ENCODE measurements at regions not wholly inside any gene's neighbourhood (a gene's known extent, or its start where the extent isn't known, plus 50 kb on each side); places are given as distances from the start of the nearest gene placed in this dataset.
"Not testable (repeated sequence)": the region's sequence is repeated elsewhere in the genome, so short reads cannot be mapped to it uniquely, and the experiment has no call there.

GRCh38 chr15:83335542-83335941, 51.1 kb upstream of the BNC1 start:
- H3K4me3 Mint-ChIP-seq, H3K4me1 Mint-ChIP-seq, H3K27ac Mint-ChIP-seq, H3K27me3 Mint-ChIP-seq, H3K9me3 Mint-ChIP-seq, H3K36me3 Mint-ChIP-seq: not testable (repeated sequence)

- Mint-ChIP-seq H3K27me3 (peaks cover 6% of the 10 kb centered on the region), H3K4me3 (no peak overlapping the region), H3K27ac (no peak overlapping the region), H3K9me3 (peaks cover 4% of the 10 kb centered on the region), H3K36me3 (no peaks in the 10 kb centered on the region), H3K4me1 (no peaks in the 10 kb centered on the region)
Observed at GRCh38 chr15:83339396-83339795, 54.9 kb upstream of the BNC1 start.

- Mint-ChIP-seq H3K27me3 (peaks cover 6% of the 10 kb centered on the region), H3K36me3 (no peaks in the 10 kb centered on the region), H3K9me3 (peaks cover 4% of the 10 kb centered on the region), H3K27ac (no peak overlapping the region), H3K4me3 (no peak overlapping the region), H3K4me1 (no peaks in the 10 kb centered on the region)
Observed at GRCh38 chr15:83340087-83340486, 55.6 kb upstream of the BNC1 start.

GRCh38 chr15:83346342-83346741, 61.9 kb upstream of the BNC1 start:
- Mint-ChIP-seq H3K4me1 (no peaks in the 10 kb centered on the region), H3K27me3 (peaks cover 14% of the 10 kb centered on the region), H3K4me3 (no peak overlapping the region)

GRCh38 chr15:83352119-83352518, 67.7 kb upstream of the BNC1 start:
- H3K4me1 Mint-ChIP-seq: no peaks in the 10 kb centered on the region
- H3K27me3 Mint-ChIP-seq: peaks cover 10% of the 10 kb centered on the region
- no peak overlapping the region for H3K4me3 Mint-ChIP-seq
- no peaks in the 10 kb centered on the region for H3K36me3 Mint-ChIP-seq
- H3K27ac Mint-ChIP-seq: no peak overlapping the region
- H3K9me3 Mint-ChIP-seq: no peaks in the 10 kb centered on the region

More at GRCh38 chr15:83346342-83346741, 61.9 kb upstream of the BNC1 start:
- no peak overlapping the region for H3K27ac Mint-ChIP-seq
- no peaks in the 10 kb centered on the region for H3K9me3 Mint-ChIP-seq
- H3K36me3 Mint-ChIP-seq: no peaks in the 10 kb centered on the region

- Mint-ChIP-seq H3K36me3 (no peaks in the 10 kb centered on the region), H3K27me3 (peaks cover 8% of the 10 kb centered on the region), H3K4me1 (no peaks in the 10 kb centered on the region), H3K27ac (no peak overlapping the region), H3K4me3 (no peak overlapping the region), H3K9me3 (no peaks in the 10 kb centered on the region)
Observed at GRCh38 chr15:83356501-83357399, 72.3 kb upstream of the BNC1 start.

GRCh38 chr15:83358972-83359564, 74.6 kb upstream of the BNC1 start:
- Mint-ChIP-seq H3K36me3 (no peaks in the 10 kb centered on the region), H3K4me1 (no peaks in the 10 kb centered on the region), H3K27ac (no peak overlapping the region)

GRCh38 chr15:83362706-83363105, 78.2 kb upstream of the BNC1 start:
- H3K4me1 Mint-ChIP-seq: peaks cover 14% of the 10 kb centered on the region
- H3K9me3 Mint-ChIP-seq: no peaks in the 10 kb centered on the region
- no peak overlapping the region for H3K4me3 Mint-ChIP-seq
- no peak overlapping the region for H3K27ac Mint-ChIP-seq
- peaks cover 41% of the 10 kb centered on the region for H3K27me3 Mint-ChIP-seq
- no peaks in the 10 kb centered on the region for H3K36me3 Mint-ChIP-seq

More at GRCh38 chr15:83358972-83359564, 74.6 kb upstream of the BNC1 start:
- Mint-ChIP-seq H3K27me3 (peaks cover 21% of the 10 kb centered on the region), H3K9me3 (no peaks in the 10 kb centered on the region), H3K4me3 (no peak overlapping the region)

GRCh38 chr15:83364501-83364900, 80.0 kb upstream of the BNC1 start:
- Mint-ChIP-seq H3K4me3 (no peak overlapping the region), H3K9me3 (no peaks in the 10 kb centered on the region), H3K27me3 (peaks cover 44% of the 10 kb centered on the region), H3K4me1 (peaks cover 14% of the 10 kb centered on the region), H3K36me3 (no peaks in the 10 kb centered on the region), H3K27ac (no peak overlapping the region)

- Mint-ChIP-seq H3K9me3 (no peaks in the 10 kb centered on the region), H3K4me1 (peaks cover 14% of the 10 kb centered on the region), H3K27ac (no peak overlapping the region), H3K4me3 (peak overlapping the region; percentile 74), H3K36me3 (no peaks in the 10 kb centered on the region), H3K27me3 (peaks cover 43% of the 10 kb centered on the region)
Observed at GRCh38 chr15:83365370-83365938, 81.0 kb upstream of the BNC1 start.

- no peaks in the 10 kb centered on the region for H3K9me3 Mint-ChIP-seq
- no peak overlapping the region for H3K4me3 Mint-ChIP-seq
- H3K27me3 Mint-ChIP-seq: peaks cover 44% of the 10 kb centered on the region
- H3K36me3 Mint-ChIP-seq: no peaks in the 10 kb centered on the region
- no peaks in the 10 kb centered on the region for H3K4me1 Mint-ChIP-seq
- H3K27ac Mint-ChIP-seq: no peak overlapping the region
Observed at GRCh38 chr15:83372434-83372891, 74.7 kb upstream of the SH3GL3 start.

- Mint-ChIP-seq H3K36me3 (no peaks in the 10 kb centered on the region), H3K9me3 (no peaks in the 10 kb centered on the region), H3K4me3 (no peak overlapping the region), H3K4me1 (no peaks in the 10 kb centered on the region), H3K27ac (no peak overlapping the region), H3K27me3 (peaks cover 43% of the 10 kb centered on the region)
Observed at GRCh38 chr15:83378921-83379578, 68.1 kb upstream of the SH3GL3 start.

GRCh38 chr15:83379579-83379959, 67.6 kb upstream of the SH3GL3 start:
- Mint-ChIP-seq H3K4me1 (no peaks in the 10 kb centered on the region), H3K36me3 (no peaks in the 10 kb centered on the region), H3K9me3 (no peaks in the 10 kb centered on the region), H3K27me3 (peaks cover 38% of the 10 kb centered on the region), H3K4me3 (no peak overlapping the region), H3K27ac (no peak overlapping the region)

GRCh38 chr15:83380059-83380458, 67.1 kb upstream of the SH3GL3 start:
- no peaks in the 10 kb centered on the region for H3K36me3 Mint-ChIP-seq
- no peaks in the 10 kb centered on the region for H3K4me1 Mint-ChIP-seq
- H3K4me3 Mint-ChIP-seq: no peak overlapping the region
- peaks cover 37% of the 10 kb centered on the region for H3K27me3 Mint-ChIP-seq
- H3K9me3 Mint-ChIP-seq: no peaks in the 10 kb centered on the region
- no peak overlapping the region for H3K27ac Mint-ChIP-seq

GRCh38 chr15:83380682-83381081, 66.5 kb upstream of the SH3GL3 start:
- Mint-ChIP-seq H3K27ac (no peak overlapping the region), H3K4me1 (no peaks in the 10 kb centered on the region), H3K36me3 (no peaks in the 10 kb centered on the region), H3K27me3 (peaks cover 33% of the 10 kb centered on the region), H3K4me3 (no peak overlapping the region), H3K9me3 (no peaks in the 10 kb centered on the region)

All from activated naive CD4-positive, alpha-beta T cell treated with anti-CD3 and anti-CD28 coated beads, Interleukin-2, amount 50 U/mL, for 24 hours (primary cell).